GM19351 (cell line): ENCODE measurements at regions not wholly inside any gene's neighbourhood (a gene's known extent, or its start where the extent isn't known, plus 50 kb on each side); places are given as distances from the start of the nearest gene placed in this dataset.

Source experiments
- ATAC-seq: cut with Tn5 transposase; IDR thresholded peaks from one replicate; pipeline ENCODE4 v1.9.1; 2021; ENCODE audit warnings: mild to moderate bottlenecking, moderate library complexity; ENCODE audit not compliant: unreplicated experiment

DNA sequence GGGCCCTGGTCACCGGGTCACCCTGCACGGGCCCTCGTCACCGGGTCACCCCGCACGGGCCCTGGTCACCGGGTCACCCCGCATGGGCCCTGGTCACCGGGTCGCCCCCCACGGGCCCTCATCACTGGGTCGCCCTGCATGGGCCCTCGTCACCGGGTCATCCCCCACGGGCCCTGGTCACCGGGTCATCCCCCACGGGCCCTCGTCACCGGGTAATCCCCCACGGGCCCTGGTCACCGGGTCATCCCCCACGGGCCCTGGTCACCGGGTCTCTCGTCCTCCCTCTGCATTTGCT, 77.6 kb downstream of the RIPK4 start:
- ATAC-seq, result no peak

DNA sequence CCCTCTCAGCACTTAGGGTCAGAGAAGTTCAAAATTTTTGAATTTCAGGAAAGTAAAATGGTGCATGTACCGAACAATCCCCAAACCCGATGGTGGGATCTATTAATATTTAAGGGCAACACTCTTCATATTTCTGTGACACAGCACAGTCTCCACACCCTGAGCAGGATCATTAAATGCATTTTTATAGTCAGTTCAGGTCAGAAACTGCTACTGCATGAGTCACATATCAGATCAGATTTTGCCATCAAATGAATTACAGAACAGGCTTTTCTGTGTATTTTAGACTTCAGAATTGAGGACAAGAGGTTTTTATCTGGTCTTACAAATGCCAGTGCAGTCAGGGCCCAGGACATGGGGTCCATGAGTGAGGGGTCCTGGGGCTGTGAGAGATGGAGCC, 79.2 kb downstream of the RIPK4 start:
- no peak for ATAC-seq

DNA sequence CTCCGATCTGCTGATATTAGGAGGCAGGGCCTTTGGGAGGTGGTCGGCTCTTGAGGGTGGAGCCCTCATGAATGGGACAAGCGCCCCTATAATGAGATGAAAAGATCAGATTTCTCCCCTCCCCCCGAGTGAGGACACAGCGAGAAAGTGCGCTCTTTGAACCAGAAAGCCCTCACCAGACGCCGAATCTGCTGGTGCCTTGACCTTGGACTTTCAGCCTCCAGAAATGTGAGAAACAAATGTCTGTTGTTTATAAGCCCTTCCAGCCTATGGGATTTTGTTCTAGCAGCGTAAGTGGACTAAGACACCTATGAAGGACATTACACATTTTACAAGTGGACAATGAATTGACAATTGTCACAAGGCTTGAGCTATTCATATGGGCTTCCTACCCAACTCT, 80.2 kb downstream of the RIPK4 start:
- ATAC-seq, result no peak

DNA sequence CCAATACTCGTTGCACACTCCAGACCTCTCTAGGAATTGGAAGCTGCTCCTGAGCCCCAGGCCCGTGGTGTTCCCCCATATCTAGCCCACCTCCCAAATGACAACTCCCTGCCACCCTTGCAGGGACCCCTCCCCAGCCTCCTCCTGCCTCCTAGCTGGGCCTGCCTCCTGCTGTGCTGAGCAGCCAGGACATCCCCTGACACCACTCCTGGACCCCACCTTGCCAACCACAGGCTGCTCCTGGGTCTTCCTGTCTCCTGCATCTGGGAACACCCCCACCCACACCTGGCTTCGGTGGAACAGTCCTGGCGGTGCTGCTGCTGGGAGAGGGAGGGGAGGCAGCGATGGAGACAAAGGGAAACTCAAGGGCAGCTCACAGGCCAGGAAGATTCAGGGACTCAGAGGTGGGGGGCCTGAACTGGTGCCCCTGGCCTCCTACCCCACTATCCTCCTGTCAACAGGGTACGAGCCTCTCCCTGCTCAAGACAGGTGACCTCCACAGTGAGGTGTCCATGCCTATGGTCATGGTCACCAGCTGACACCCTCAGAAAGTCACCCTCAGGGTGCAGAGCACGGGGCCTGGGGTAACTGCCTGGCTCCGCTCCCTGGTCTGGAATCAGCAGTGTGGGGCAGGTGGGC, 81.2 kb downstream of the RIPK4 start:
- no peak for ATAC-seq

DNA sequence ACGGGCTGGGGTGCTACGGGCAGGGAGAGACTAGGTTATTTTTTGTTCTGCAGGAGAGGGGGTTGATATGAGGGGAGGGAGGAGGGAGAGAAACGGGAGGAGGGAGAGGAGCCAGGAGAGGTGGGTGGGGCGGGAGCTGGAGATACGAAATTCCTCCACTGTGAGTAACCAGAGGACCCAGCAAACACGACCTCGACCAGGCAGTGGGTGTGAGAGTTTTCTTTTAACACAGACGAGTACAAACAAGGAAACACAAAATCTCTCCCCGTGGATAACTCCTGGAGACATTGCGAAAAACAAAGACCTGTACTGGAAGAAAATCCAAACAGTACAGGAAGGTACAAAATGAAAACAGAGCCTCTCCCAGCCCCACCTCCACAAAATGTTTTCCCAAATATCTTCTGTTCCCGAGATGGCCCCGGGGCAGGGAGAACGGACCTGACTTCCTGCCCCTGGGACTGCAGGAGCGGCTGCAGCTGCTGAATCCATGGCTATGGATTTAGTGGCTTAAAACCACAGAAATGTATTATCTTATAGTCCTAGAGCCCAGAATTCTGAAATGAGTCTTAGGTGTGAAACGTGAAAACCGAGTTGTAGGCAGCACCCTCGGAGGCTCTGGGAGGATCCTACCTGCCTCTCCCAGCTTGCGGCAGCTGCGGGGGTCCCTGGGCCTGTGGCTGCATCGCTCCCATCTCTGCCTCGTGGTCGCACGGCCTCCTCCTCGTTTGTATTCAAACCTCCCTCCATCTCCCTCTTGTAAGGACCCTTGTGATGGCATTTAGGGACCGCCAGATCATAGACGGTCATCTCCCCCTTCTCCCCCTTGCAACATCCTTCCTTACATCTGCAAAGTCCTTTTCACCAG, 82.2 kb downstream of the RIPK4 start:
- no peak for ATAC-seq

DNA sequence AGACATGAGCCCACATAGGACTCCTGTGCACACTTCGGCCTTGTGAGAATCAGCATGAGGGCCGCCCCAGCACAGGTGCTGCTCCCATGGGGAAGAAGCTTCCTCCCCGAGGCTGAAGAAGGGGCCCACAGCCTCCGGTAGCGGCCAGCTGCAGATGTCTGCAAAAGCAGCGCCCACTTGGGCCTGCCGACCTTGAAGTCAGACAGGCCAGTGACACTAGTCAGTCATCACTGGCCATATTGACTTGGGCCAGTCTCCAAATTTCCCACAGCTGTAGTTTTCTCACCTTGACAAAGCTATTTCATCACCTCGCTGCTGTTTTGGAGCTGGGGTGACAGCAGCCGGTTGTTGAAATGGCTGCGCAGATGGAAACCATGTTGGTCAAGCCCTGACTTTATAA, 83.0 kb downstream of the RIPK4 start:
- ATAC-seq, result no peak

DNA sequence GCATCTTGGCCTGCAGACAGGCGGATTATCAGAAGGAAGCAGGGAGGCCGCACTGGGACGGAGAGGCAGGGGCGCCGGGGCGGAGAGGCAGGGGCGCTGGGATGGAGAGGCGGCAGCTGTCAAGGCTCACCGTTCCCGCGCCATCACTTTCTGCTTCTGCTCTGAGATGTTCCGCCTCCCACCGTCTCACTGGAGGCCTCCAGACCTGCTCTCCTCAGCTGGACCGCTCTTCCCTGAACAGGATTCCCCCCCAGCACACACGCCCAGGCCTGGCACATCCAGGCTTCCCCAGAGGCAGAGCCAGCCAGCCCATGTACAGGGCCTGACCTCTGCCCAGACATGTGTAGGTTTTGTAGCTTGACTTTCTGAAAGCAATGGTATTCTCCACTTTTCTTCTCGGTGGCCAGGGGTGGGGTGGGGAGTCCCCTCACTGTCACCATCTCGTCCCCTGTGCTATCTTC, 84.1 kb downstream of the RIPK4 start:
- no peak for ATAC-seq

DNA sequence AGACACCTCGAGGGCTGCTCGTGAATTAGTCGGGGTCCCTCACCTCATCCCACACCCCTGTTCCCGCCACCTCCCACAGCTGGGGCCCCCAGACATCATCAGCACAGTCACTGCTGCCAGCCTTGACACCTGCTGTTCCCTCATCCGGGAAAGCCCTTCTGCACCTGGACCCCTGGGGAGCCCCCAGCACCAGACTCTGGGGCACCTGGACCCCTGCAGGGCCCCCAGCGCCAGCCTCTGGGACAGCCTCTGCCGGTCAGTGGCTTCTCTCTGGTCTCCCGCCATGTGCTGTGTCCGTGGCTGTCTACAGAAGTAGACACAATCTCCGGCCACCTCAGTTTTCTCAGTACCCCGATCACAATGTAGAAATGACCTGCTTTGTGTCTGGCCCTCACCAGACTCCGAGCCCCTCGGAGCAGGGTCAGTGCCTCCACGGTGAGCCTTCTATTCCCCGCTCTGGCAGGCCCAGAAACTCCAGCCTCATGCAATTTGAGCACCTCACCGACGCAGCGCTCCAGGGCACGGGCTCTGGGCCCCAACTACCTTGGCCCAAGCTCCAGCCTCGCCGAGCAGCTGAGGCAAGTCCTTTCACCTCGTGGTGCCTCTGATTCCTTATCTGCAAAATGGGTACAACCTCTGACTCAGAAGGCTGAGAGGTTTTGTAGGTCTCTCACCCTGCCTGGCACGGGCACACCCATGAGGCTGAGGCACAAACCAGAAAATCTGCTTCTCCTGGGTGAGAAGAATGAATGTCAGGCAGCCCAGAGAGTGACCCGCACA, 84.7 kb downstream of the RIPK4 start:
- no peak for ATAC-seq

DNA sequence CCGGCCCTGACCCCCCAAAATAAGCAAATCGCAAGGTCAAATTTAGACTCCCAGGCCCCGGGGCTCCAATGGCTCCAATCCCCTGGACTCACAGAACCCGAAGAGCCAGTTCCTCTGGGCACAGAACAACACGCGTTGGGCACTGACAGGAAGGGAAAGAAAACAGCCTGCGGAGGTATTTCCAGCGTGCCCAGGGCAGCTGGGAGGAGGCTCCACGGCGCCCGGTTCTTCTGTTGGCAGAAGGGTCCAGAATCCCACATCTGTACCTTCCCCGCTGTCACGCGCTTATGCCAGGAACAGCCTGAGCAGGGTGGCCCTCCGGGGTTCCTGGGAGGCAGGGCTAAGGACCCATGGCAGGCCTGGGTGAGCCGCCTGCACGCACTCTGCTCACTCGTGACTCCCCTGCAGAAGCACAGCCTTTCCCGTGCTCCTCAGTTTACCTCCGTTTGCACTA, 85.5 kb downstream of the RIPK4 start:
- ATAC-seq, result no peak

DNA sequence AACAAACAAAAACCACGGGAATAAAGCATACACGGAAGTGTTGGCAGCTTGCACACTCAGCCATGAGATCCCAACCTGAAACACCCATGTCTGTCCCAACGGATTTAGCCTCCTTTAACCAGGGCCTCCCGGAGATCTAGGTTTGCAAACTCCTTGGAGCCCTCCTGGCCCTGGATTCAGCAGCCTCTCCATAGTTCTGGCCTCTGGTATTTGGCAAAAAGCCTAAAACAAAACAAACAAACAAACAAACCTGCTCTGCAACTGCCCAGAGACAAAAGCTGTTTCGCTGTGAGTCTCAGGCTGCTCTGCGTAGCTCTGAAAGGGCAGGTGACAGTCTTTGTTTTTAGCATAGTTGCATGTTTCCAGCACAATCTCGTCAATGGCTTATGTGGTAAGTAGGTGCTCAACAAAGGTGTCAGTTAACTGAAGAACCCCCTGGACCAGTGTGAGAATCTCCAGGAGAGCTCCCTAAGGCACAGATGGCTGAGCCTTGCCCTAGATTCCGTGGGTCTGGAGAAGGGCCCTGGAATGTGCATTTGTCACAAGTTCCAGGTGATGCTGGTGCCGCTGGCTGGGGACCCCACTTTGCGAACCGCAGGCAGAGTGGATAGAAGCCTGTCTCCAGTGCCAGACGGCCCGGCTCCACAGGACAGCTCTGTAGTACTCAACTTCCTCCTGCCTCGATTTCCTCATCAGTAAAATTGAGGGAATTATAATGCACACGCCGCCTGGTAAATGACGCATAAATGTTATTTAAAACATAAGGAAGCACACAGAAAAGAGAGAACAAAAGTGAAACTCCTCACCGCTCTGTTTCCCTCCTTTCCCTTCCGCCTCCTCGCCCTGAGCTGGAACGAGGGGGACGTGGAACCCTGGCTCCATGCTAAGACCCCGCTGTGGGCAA, 86.2 kb downstream of the RIPK4 start:
- no peak for ATAC-seq

DNA sequence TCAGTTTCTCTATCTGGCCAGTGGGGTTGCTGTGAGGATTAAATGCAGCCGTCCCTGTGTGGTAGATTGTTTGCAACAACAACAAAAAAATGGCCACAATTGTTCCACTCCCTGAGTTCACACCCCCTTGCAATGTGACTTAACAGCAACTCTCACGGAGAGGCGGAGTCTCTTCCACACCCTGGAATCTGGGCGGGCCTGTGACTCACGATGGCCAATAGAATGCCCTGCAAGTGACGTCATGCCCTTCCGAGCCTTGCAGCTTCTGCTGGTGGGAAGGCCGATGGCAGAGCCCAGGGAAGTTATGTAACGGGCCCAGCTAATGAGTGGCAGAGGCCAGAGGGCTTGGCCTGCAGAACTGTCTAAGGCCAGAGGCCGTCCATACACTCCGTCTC, 87.9 kb downstream of the RIPK4 start:
- no peak for ATAC-seq

DNA sequence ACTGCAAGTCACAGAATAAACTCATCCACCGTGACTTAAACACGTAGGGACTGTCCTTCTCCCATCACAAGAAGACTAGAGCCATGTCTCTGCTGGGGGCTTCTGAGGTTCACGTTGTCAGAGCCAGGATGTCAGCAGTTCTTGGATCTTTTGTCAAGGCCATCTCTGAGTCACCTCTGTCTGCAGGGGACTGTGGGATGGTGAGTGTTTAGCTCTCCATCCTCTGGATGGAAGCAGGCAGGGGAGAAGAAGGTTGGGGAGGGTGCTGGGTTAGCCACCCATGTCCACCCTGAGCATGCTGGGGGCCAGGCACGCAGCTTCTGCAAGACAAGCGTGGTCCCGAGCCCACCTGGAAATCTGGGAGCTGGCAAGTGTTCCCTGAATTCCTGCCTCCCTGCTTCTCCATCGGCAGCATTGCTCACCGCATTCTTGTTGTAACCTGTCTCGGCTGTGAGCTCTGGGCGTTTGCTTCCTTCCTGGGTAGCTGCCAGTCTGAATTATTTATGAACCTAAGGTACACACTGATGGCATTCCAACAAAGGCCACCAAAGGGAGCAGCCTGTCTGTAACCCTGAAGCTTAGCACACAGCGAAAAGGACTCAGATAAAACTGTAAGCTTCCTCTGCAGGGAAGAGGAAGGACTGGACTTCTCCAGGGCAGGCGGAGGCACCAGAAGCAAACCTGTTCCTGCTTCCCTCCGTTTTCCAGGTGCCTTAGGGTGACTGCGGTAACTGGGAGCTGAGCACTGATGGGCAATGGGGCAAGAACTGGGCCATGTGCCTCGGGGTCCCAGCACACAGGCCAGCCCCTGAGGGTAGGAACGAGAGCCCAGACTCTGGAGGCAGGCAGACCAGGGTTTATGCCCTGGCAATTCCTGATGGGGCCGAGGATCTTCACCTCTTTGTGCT, 88.6 kb downstream of the RIPK4 start:
- no peak for ATAC-seq

DNA sequence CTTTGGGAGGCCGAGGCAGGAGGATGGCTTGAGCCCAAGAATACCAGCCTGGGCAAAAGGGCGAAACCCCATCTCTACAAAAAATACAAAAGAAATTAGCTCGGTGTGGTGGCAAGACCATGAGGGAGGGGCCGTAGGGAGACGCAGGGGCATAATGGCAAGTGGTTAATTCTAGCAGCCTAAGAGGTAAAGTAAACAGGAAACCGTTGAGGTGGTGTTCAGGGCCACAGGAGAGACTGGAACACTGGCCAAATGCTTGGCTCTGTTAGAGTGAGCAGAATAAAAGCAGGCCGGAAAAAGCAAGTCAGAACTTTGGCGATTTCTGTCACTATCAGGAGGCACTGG, 89.2 kb downstream of the RIPK4 start:
- no peak for ATAC-seq

DNA sequence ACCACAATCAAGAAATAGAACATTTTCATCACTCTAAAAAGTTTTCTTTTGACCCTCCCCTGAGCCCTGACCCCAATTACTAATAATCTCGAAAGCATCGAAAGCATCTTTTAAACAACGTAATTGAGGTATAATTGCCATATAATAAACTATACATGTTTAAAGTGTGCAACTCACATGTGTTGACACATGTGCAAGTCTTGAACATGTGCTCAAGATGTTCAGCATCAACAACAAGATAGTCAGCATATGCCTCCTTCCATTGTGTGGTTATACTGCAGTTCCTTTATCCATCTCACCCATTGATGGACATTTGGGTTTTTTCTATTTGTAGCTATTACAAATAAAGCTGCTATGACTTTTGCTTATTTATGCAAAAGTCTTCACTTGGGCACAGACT, 90.7 kb downstream of the RIPK4 start:
- no peak for ATAC-seq

DNA sequence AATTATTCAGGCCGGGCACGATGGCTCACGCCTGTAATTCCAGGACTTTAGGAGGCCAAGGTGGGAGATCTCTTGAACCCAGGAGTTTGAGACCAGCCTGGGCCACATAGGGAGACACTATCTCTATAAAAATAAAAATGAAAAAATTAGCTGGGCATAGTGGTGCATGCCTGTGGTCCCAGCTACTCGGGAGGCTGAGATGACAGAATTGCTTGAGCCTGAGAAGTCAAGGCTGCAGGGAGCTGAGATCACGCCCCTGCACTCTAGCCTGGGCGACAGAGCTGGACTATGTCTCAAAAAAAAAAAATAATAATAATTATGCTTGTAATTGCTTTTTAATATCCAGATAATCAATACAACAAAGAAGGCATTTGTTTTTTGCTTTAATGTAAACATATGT, 91.3 kb downstream of the RIPK4 start:
- ATAC-seq, result no peak

DNA sequence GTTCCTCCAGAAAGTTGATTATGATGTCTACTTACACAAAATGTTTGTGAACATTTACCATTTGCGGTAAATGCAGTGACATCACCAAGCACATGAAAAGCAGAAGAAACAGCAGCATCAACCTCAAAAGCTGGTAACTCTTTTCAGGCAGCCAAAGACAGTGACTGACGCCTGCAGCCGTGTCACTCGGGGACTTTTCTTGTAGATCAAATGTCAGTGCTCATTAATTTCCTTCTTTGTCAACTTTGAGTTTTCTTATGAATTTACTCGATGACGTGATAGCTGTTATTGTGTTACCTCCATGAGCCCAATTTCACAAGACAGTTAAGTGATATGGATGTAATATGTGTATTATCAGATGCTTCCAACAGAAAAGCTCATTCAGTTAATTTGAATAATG, 92.5 kb downstream of the RIPK4 start:
- no peak for ATAC-seq

DNA sequence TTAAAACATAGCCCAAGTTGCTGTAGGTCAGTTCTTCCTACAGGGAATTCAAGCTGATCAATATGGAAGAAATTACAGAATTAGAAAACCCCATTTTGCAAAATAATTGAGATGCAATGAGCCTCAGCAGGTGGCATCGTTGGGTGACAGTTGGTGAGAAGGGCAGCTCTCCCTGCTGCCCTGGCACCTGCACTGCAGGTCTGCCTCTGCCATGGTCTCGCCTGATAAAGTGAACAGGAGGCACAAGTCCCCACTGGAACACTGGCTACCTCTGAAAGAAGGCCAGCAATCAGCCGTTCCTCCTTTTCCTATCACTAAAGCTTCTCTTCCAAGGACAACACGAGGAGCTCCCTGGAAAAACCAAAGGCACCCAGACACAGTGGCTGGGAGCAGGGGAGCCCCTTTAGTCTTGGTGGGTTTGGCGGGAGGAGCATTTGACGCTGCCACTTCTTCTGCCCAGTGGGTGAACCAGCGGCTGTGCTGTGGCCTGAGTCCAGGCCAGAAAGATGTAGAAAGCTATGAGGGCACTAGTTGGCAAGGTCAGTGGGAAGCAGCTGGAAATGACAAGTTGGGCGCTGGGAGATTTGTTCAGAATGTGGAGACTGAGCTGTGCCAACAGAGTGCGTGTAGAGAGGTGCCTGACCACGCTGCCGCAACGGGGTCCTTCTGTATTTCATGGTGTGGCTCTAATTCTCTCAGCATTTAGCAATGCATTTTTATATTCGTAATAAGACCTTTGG, 93.1 kb downstream of the RIPK4 start:
- no peak for ATAC-seq

DNA sequence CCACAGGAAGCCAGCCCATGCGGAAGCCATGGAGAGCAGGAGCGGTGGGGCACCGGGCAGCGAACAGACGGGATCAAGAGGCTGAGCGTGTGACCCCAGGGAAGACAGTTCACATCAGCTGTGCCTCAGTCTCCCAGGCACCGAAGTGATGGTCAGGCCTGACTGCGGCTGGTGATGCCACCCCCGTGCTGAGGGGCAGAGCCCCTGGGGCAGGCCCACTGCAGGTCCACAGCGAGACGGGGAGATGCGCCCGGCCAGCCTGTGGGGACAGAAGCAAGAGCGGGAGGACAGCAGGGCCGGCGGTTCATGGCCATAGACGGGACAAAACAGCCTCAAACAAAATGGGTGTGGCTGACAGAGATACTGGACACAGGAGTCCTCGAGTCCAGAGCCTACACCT, 93.8 kb downstream of the RIPK4 start:
- no peak for ATAC-seq

DNA sequence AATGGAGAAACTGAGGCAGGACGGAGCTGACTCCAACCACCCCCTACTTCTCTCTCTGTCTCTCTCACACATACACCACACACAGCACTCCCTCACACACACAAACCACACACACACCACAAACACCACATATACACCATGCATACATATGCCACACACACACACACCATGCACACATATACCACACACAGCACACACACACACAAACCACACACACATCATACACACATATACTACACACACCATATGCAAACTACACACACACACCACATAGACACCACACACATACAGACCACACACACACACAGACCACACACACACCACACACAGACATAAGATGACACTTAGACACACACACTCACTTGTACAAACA, 94.3 kb downstream of the RIPK4 start:
- no peak for ATAC-seq
